Neuronal stem cell (in vitro differentiated cells): ENCODE measurements at regions not wholly inside any gene's neighbourhood (a gene's known extent, or its start where the extent isn't known, plus 50 kb on each side); places are given as distances from the start of the nearest gene placed in this dataset.

Source experiments
- DNase-seq: peaks from one replicate; pipeline ENCODE4 v3.0.0-alpha.2; 2013; ENCODE audit warnings: low spot score
- H2AFZ ChIP-seq: one replicate; pipeline ENCODE4 v1.6.1; 2013; ENCODE audit warnings: mild to moderate bottlenecking, low read length, inconsistent platforms
- H2AK5ac ChIP-seq: 2 replicates; pipeline ENCODE4 v1.6.1; 2013; ENCODE audit warnings: low read depth, mild to moderate bottlenecking, inconsistent platforms, low read length, moderate library complexity, mixed read lengths
- H2BK120ac ChIP-seq: 2 replicates; pipeline ENCODE4 v1.6.1; 2013; ENCODE audit warnings: low read depth, mild to moderate bottlenecking, inconsistent platforms, low read length, moderate library complexity, mixed read lengths
- H2BK12ac ChIP-seq: one replicate; pipeline ENCODE4 v1.6.1; 2013; ENCODE audit warnings: low read length, inconsistent platforms
- H2BK15ac ChIP-seq: 2 replicates; pipeline ENCODE4 v1.6.1; 2013; ENCODE audit warnings: mild to moderate bottlenecking, low read length, inconsistent platforms, mixed read lengths
- H2BK5ac ChIP-seq: one replicate; pipeline ENCODE4 v1.6.1; 2013; ENCODE audit warnings: inconsistent platforms, mild to moderate bottlenecking, low read length, moderate library complexity
- H3K14ac ChIP-seq: one replicate; pipeline ENCODE4 v1.6.1; 2013; ENCODE audit warnings: low read length, inconsistent platforms
- H3K18ac ChIP-seq: 2 replicates; pipeline ENCODE4 v1.6.1; 2013; ENCODE audit warnings: low read length, inconsistent platforms
- H3K23ac ChIP-seq: 2 replicates; pipeline ENCODE4 v1.6.1; 2013; ENCODE audit warnings: low read depth, mild to moderate bottlenecking, mixed read lengths, low read length, inconsistent platforms; ENCODE audit not compliant: poor library complexity
- H3K27ac ChIP-seq: replicated peaks from 3 replicates; pipeline ENCODE4 v1.5.1; 2013; ENCODE audit warnings: low read length, inconsistent platforms
- H3K27me3 ChIP-seq, 3 experiments: 2 replicates each; pipeline ENCODE4 v1.6.1; 2013; ENCODE audit warnings: low read length in 3 of 3, mild to moderate bottlenecking in 2 of 3, inconsistent platforms in 1 of 3, low read depth in 1 of 3, mixed read lengths in 1 of 3, moderate library complexity in 1 of 3; ENCODE audit not compliant: control insufficient read depth in 3 of 3, insufficient read depth in 3 of 3
- H3K36me3 ChIP-seq, 2 donors: replicated peaks in 1 of 2; 2 replicates each; pipeline ENCODE4 v1.6.1; 2013; ENCODE audit warnings: low read length in 2 of 2; ENCODE audit not compliant: control insufficient read depth in 2 of 2, insufficient read depth in 2 of 2
- H3K4ac ChIP-seq: 2 replicates; pipeline ENCODE4 v1.6.1; 2013; ENCODE audit warnings: inconsistent platforms, mild to moderate bottlenecking, low read length, moderate library complexity
- H3K4me1 ChIP-seq, 2 donors: 1 replicate in 1 of 2; 2 replicates in 1 of 2; pipeline ENCODE4 v1.6.1; 2013; ENCODE audit warnings: low read length in 2 of 2, low read depth in 1 of 2; ENCODE audit not compliant: control insufficient read depth in 2 of 2, insufficient read depth in 1 of 2
- H3K4me2 ChIP-seq: one replicate; pipeline ENCODE4 v1.6.1; 2013; ENCODE audit warnings: mild to moderate bottlenecking, low read length, inconsistent platforms; ENCODE audit not compliant: insufficient read depth, poor library complexity, severe bottlenecking
- H3K4me3 ChIP-seq, 2 donors: 2 replicates each; pipeline ENCODE4 v1.5.1; 2013; ENCODE audit warnings: low read length in 2 of 2, mild to moderate bottlenecking in 2 of 2, inconsistent platforms in 1 of 2, moderate library complexity in 1 of 2
- H3K79me1 ChIP-seq: one replicate; pipeline ENCODE4 v1.6.1; 2013; ENCODE audit warnings: low read depth, mild to moderate bottlenecking, inconsistent platforms, low read length, moderate library complexity
- H3K9ac ChIP-seq: one replicate; pipeline ENCODE4 v1.6.1; 2013; ENCODE audit warnings: mild to moderate bottlenecking, low read depth, low read length, inconsistent platforms; ENCODE audit not compliant: poor library complexity
- H3K9me3 ChIP-seq, 2 donors: replicated peaks in 1 of 2; 2 replicates each; pipeline versions ENCODE3 to v1.6.1; 2013; ENCODE audit warnings: low read length in 2 of 2, mild to moderate bottlenecking in 2 of 2, inconsistent platforms in 1 of 2, low read depth in 1 of 2, mixed read lengths in 1 of 2, moderate library complexity in 1 of 2; ENCODE audit not compliant: control insufficient read depth in 2 of 2, insufficient read depth in 1 of 2
- H4K8ac ChIP-seq: one replicate; pipeline ENCODE4 v1.6.1; 2013; ENCODE audit warnings: low read depth, mild to moderate bottlenecking, inconsistent platforms, low read length, moderate library complexity
- H4K91ac ChIP-seq: one replicate; pipeline ENCODE4 v1.6.1; 2013; ENCODE audit warnings: low read length, low read depth, mild to moderate bottlenecking, inconsistent platforms; ENCODE audit not compliant: poor library complexity
- WGBS, 2 donors: extraction: QIAGEN DNeasy Blood & Tissue Kit; methylation state at CpG; one replicate each; pipeline ENCODE4 v1.1.7; 2013; ENCODE audit warnings: missing lambda C conversion rate in 2 of 2, mixed read lengths in 1 of 2; ENCODE audit not compliant: insufficient read length in 2 of 2, insufficient replicate concordance in 1 of 2; ENCODE audit errors: extremely low coverage in 2 of 2; 5-methylcytosine and 5-hydroxymethylcytosine counted together

- no peak overlapping the region for H3K9ac ChIP-seq
- no peaks in the 10 kb centered on the region for H3K79me1 ChIP-seq
- no peak overlapping the region for H4K91ac ChIP-seq
- no peak overlapping the region for H3K18ac ChIP-seq
- H3K4ac ChIP-seq, result no peak overlapping the region
- no peak overlapping the region for H2BK12ac ChIP-seq
- no peaks in the 10 kb centered on the region for H3K36me3 ChIP-seq
- no peak overlapping the region for H2BK120ac ChIP-seq
- H3K27me3 ChIP-seq, result peaks cover 0 to 2% (median 0%) of the 10 kb centered on the region in 3 experiments
- no CpG with 5 or more reads among the region's 2 CpGs for WGBS, 2 donors
- no peak for DNase-seq
- no peak overlapping the region for H2BK5ac ChIP-seq
- H3K4me2 ChIP-seq, result no peak overlapping the region
- no peak overlapping the region for H2BK15ac ChIP-seq
- H2AK5ac ChIP-seq, result no peak overlapping the region
- no peak overlapping the region for H3K4me3 ChIP-seq
- no peak overlapping the region for H3K23ac ChIP-seq
- H3K27ac ChIP-seq, result no peak overlapping the region
- H3K14ac ChIP-seq, result no peak overlapping the region
- no peak overlapping the region for H2AFZ ChIP-seq
- peaks cover 0 to 17% of the 10 kb centered on the region in 2 donors for H3K4me1 ChIP-seq
- no peak overlapping the region for H4K8ac ChIP-seq
- H3K9me3 ChIP-seq, result no peaks in the 10 kb centered on the region
Measured at GRCh38 chr3:187840856-187841255, 95.6 kb upstream of the BCL6 start.

GRCh38 chr3:187841560-187841959, 96.3 kb upstream of the BCL6 start:
- Histone ChIP-seq H3K9ac (no peak overlapping the region), H2BK5ac (no peak overlapping the region), H2AFZ (no peak overlapping the region), H3K23ac (no peak overlapping the region), H3K36me3 (no peaks in the 10 kb centered on the region), H3K9me3 (no peaks in the 10 kb centered on the region), H4K91ac (no peak overlapping the region), H2BK120ac (no peak overlapping the region), H3K79me1 (no peaks in the 10 kb centered on the region), H3K4me1 (peaks cover 0 to 17% of the 10 kb centered on the region in 2 donors), H3K14ac (no peak overlapping the region), H3K27ac (no peak overlapping the region), H2BK12ac (no peak overlapping the region), H2AK5ac (no peak overlapping the region), H3K4me3 (no peak overlapping the region), H2BK15ac (no peak overlapping the region), H3K4me2 (no peak overlapping the region), H3K4ac (no peak overlapping the region), H3K27me3 (peaks cover 0 to 2% (median 0%) of the 10 kb centered on the region in 3 experiments), H3K18ac (no peak overlapping the region), H4K8ac (no peak overlapping the region)
- peak; percentile 36 for DNase-seq
- WGBS, 2 donors, result no CpG with 5 or more reads among the region's 2 CpGs

- Histone ChIP-seq H3K4me3 (no peak overlapping the region), H3K4ac (no peak overlapping the region), H3K9me3 (no peaks in the 10 kb centered on the region), H3K14ac (no peak overlapping the region), H3K23ac (no peak overlapping the region), H2BK15ac (no peak overlapping the region), H3K27me3 (peaks cover 0 to 2% (median 0%) of the 10 kb centered on the region in 3 experiments), H2BK120ac (no peak overlapping the region), H3K4me1 (peaks cover 0 to 7% of the 10 kb centered on the region in 2 donors), H3K4me2 (no peak overlapping the region), H3K36me3 (no peaks in the 10 kb centered on the region), H3K27ac (no peak overlapping the region), H2AK5ac (no peak overlapping the region), H3K9ac (no peak overlapping the region), H4K8ac (no peak overlapping the region), H2BK12ac (no peak overlapping the region), H4K91ac (no peak overlapping the region), H2BK5ac (no peak overlapping the region), H3K18ac (no peak overlapping the region), H3K79me1 (no peaks in the 10 kb centered on the region), H2AFZ (no peak overlapping the region)
- no CpG with 5 or more reads among the region's 4 CpGs for WGBS, 2 donors
- no peak for DNase-seq
Measured at GRCh38 chr3:187843654-187844053, 98.4 kb upstream of the BCL6 start.

- Histone ChIP-seq H2AFZ (no peak overlapping the region), H3K4ac (no peak overlapping the region), H3K4me2 (no peak overlapping the region), H3K9ac (no peak overlapping the region), H2AK5ac (no peak overlapping the region), H3K23ac (no peak overlapping the region), H3K14ac (no peak overlapping the region), H2BK12ac (no peak overlapping the region), H3K36me3 (no peaks in the 10 kb centered on the region), H3K18ac (no peak overlapping the region), H3K4me1 (peaks cover 0 to 7% of the 10 kb centered on the region in 2 donors), H2BK5ac (no peak overlapping the region), H3K27me3 (peaks cover 0 to 2% (median 0%) of the 10 kb centered on the region in 3 experiments), H3K27ac (no peak overlapping the region), H3K79me1 (no peaks in the 10 kb centered on the region), H2BK15ac (no peak overlapping the region), H4K8ac (no peak overlapping the region), H4K91ac (no peak overlapping the region), H3K4me3 (no peak overlapping the region), H3K9me3 (no peaks in the 10 kb centered on the region), H2BK120ac (no peak overlapping the region)
- DNase-seq, result no peak
- WGBS, 2 donors, result no CpG with 5 or more reads among the region's 6 CpGs
Measured at GRCh38 chr3:187844708-187845107, 99.4 kb upstream of the BCL6 start.
